Neural progenitor cell (in vitro differentiated cells): ENCODE measurements at regions not wholly inside any gene's neighbourhood (a gene's known extent, or its start where the extent isn't known, plus 50 kb on each side); places are given as distances from the start of the nearest gene placed in this dataset.

Experiments
- EZH2phosphoT487 ChIP-seq: fragments of 200-600 bp; sonication (generic); IDR thresholded peaks from 2 replicates; pipeline ENCODE4 v1.6.1; 2017; ENCODE audit warnings: antibody characterized with exemption
- TF ChIP-seq, protein P1 (sequence below): fragments of 200-600 bp; sonication (generic); IDR thresholded peaks from 2 replicates; pipeline ENCODE4 v1.5.1; 2017; ENCODE audit warnings: antibody characterized with exemption, mild to moderate bottlenecking

DNA sequence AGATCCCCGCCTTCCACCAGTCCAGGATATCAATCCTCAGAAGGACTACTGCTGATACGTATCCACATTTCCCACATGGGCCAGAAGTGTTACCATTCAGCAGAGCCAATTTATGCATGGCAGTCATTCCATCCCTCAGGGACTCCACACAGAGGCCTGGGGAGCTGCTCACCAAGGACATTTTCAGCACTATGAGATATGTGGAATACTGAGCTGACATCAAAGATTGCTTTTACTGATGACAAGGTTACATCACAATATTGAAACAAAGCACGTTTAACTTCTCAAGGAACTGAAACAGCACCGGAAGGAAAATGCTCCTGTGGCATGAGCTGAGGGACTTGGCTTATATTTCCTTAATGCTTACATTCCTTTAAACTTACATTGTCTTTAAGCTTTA lies 335.1 kb downstream of the BMPER start:
- TF ChIP-seq, protein P1, sequence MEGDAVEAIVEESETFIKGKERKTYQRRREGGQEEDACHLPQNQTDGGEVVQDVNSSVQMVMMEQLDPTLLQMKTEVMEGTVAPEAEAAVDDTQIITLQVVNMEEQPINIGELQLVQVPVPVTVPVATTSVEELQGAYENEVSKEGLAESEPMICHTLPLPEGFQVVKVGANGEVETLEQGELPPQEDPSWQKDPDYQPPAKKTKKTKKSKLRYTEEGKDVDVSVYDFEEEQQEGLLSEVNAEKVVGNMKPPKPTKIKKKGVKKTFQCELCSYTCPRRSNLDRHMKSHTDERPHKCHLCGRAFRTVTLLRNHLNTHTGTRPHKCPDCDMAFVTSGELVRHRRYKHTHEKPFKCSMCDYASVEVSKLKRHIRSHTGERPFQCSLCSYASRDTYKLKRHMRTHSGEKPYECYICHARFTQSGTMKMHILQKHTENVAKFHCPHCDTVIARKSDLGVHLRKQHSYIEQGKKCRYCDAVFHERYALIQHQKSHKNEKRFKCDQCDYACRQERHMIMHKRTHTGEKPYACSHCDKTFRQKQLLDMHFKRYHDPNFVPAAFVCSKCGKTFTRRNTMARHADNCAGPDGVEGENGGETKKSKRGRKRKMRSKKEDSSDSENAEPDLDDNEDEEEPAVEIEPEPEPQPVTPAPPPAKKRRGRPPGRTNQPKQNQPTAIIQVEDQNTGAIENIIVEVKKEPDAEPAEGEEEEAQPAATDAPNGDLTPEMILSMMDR = no peak
- TF ChIP-seq EZH2phosphoT487 = no peak
